ENCODE measurements at regions not wholly inside any gene's neighbourhood (a gene's known extent, or its start where the extent isn't known, plus 50 kb on each side); places are given as distances from the start of the nearest gene placed in this dataset.

GRCh38 chr5:103411711-103412110 lies 150.9 kb downstream of the NUDT12 start:
- Histone ChIP-seq H3K4me1 (no peaks in the 10 kb centered on the region), H3K4me3 (replicated peaks in 1 of 3) (no peak overlapping the region), H3K36me3 (no peaks in the 10 kb centered on the region), H3K27me3 (no peaks in the 10 kb centered on the region), H3K9me3 (no peaks in the 10 kb centered on the region), H3K27ac (no peak overlapping the region)
- 79 to 91% methylated on average over 1 of the region's 1 CpG for WGBS, 2 donors
- no peak for TF ChIP-seq POLR2A (IDR thresholded peaks at IDR 0.05)
- TF ChIP-seq, protein P1, sequence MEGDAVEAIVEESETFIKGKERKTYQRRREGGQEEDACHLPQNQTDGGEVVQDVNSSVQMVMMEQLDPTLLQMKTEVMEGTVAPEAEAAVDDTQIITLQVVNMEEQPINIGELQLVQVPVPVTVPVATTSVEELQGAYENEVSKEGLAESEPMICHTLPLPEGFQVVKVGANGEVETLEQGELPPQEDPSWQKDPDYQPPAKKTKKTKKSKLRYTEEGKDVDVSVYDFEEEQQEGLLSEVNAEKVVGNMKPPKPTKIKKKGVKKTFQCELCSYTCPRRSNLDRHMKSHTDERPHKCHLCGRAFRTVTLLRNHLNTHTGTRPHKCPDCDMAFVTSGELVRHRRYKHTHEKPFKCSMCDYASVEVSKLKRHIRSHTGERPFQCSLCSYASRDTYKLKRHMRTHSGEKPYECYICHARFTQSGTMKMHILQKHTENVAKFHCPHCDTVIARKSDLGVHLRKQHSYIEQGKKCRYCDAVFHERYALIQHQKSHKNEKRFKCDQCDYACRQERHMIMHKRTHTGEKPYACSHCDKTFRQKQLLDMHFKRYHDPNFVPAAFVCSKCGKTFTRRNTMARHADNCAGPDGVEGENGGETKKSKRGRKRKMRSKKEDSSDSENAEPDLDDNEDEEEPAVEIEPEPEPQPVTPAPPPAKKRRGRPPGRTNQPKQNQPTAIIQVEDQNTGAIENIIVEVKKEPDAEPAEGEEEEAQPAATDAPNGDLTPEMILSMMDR (IDR thresholded peaks at IDR 0.05), result no peak
- no peak for DNase-seq
- intact Hi-C loops (cut with DNase I), result no loop called here

DNA sequence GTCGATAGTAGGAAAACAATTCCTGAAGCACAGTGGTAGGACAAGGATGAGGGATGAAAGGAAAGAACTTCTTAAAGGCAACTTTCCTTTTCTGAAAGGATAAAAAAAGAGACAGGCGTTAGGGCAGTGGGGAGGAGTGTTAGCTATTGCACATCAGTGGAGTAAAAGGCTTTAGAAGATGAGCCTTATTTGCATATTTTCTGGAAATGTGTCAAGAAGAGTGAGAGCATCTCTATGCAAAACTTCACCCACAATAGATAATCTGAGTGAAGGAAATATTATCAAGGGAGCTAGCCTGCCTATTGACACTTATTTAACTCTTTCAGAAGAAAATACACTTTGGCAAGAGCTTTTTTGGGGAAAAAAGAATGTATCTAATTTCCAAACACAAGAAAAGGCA lies 151.6 kb downstream of the MACIR start:
- no peak overlapping the region for H3K27ac ChIP-seq
- H3K4me1 ChIP-seq, result no peaks in the 10 kb centered on the region
- intact Hi-C loops (cut with DNase I), result no loop called here

DNA sequence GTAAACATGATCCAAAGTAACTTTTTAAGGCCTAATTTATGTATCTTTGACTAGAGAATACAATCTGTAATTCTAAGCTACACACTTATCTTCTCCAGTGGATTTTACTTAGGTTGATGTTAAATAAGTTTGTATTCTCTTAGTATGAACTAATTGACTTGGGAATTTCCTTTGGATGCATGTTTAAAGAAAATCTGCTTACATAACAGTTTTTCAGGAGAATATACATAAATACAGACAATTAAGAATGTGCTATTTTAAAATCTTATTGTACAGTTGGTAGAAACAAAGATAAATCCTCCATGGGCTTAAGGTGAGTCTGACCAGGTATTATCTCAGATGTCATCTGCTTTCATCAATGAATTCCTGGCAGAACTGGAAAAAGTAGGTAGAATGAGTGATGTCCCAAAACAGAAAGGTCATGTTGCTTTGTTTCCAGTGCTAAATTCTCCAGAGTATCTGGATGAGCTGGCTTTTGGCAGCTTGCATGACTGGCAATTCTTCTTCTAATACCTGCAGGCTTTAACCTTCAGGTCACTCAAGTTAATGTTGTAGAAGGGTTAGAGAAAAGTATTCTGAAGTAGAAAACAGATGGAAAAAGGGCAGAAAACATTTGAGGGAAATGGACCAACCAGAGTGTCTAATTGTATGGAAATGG lies 150.6 kb downstream of the MACIR start:
- no peak overlapping the region for H3K27ac ChIP-seq
- H3K36me3 ChIP-seq, result no peaks in the 10 kb centered on the region
- no peaks in the 10 kb centered on the region for H3K27me3 ChIP-seq
- TF ChIP-seq POLR2A (IDR thresholded peaks at IDR 0.05), result no peak
- TF ChIP-seq, protein P1 (IDR thresholded peaks at IDR 0.05), result no peak
- no peaks in the 10 kb centered on the region for H3K4me1 ChIP-seq
- intact Hi-C loops (cut with DNase I), result no loop called here
- H3K9me3 ChIP-seq, result no peaks in the 10 kb centered on the region
- no peak overlapping the region for H3K4me3 ChIP-seq (replicated peaks in 1 of 3)
- no peak for DNase-seq

More for the DNA sequence above, 151.6 kb downstream of the MACIR start:
- H3K27me3 ChIP-seq, result no peaks in the 10 kb centered on the region
- TF ChIP-seq POLR2A (IDR thresholded peaks at IDR 0.05), result no peak
- TF ChIP-seq, protein P1 (IDR thresholded peaks at IDR 0.05), result no peak
- no peaks in the 10 kb centered on the region for H3K9me3 ChIP-seq
- DNase-seq, result no peak
- no peak overlapping the region for H3K4me3 ChIP-seq (replicated peaks in 1 of 3)
- no peaks in the 10 kb centered on the region for H3K36me3 ChIP-seq
- 71 to 79% methylated on average over 2 of the region's 2 CpGs for WGBS, 2 donors

- DNase-seq, result no peak
- Histone ChIP-seq H3K36me3 (no peaks in the 10 kb centered on the region), H3K4me3 (replicated peaks in 1 of 3) (no peak overlapping the region), H3K27ac (no peak overlapping the region), H3K4me1 (no peaks in the 10 kb centered on the region), H3K9me3 (no peaks in the 10 kb centered on the region), H3K27me3 (no peaks in the 10 kb centered on the region)
- 91 to 92% methylated on average over 2 of the region's 2 CpGs for WGBS, 2 donors
- intact Hi-C loops (cut with DNase I), result no loop called here
- TF ChIP-seq, protein P1 (IDR thresholded peaks at IDR 0.05), result no peak
- no peak for TF ChIP-seq POLR2A (IDR thresholded peaks at IDR 0.05)
Measured at GRCh38 chr5:103408408-103408807, 149.8 kb downstream of the MACIR start.

- Histone ChIP-seq H3K36me3 (no peaks in the 10 kb centered on the region), H3K27ac (no peak overlapping the region), H3K4me1 (no peaks in the 10 kb centered on the region), H3K27me3 (no peaks in the 10 kb centered on the region), H3K4me3 (replicated peaks in 1 of 3) (no peak overlapping the region), H3K9me3 (no peaks in the 10 kb centered on the region)
- no peak for DNase-seq
- 84% methylated on average over 2 of the region's 2 CpGs for WGBS, 2 donors
- intact Hi-C loops (cut with DNase I), result no loop called here
- no peak for TF ChIP-seq POLR2A (IDR thresholded peaks at IDR 0.05)
- TF ChIP-seq, protein P1 (IDR thresholded peaks at IDR 0.05), result no peak
Measured at GRCh38 chr5:103407402-103407801, 148.8 kb downstream of the MACIR start.
